ENCODE measurements at regions not wholly inside any gene's neighbourhood (a gene's known extent, or its start where the extent isn't known, plus 50 kb on each side); places are given as distances from the start of the nearest gene placed in this dataset.

- no peaks in the 10 kb centered on the region for H3K36me3 ChIP-seq (ENCODE audit: control insufficient read depth in 2 of 2, insufficient read depth in 1 of 2, low read length in 2 of 2)
- peaks cover 7% of the 10 kb centered on the region for H3K4me1 ChIP-seq (ENCODE audit: control insufficient read depth, insufficient read depth, low read length)
- H3K27ac ChIP-seq (ENCODE audit: extremely low read depth, low read depth, low read length) = peak overlapping the region; percentile 27; the same call in 1 of the 2 replicates
- ChIA-PET POLR2A (no interaction called here), CTCF (interaction anchor here (0.8 kb wide), 1 partner anchor 1977 kb away, joined by 3 read pairs; no protein-coding TSS in a partner anchor)
- H3K4me3 ChIP-seq (ENCODE audit: low read depth, low read length) = no peak overlapping the region
- H3K9me3 ChIP-seq (ENCODE audit: control insufficient read depth, insufficient read depth, low read depth, low read length) = no peaks in the 10 kb centered on the region
- TF ChIP-seq, protein P1, sequence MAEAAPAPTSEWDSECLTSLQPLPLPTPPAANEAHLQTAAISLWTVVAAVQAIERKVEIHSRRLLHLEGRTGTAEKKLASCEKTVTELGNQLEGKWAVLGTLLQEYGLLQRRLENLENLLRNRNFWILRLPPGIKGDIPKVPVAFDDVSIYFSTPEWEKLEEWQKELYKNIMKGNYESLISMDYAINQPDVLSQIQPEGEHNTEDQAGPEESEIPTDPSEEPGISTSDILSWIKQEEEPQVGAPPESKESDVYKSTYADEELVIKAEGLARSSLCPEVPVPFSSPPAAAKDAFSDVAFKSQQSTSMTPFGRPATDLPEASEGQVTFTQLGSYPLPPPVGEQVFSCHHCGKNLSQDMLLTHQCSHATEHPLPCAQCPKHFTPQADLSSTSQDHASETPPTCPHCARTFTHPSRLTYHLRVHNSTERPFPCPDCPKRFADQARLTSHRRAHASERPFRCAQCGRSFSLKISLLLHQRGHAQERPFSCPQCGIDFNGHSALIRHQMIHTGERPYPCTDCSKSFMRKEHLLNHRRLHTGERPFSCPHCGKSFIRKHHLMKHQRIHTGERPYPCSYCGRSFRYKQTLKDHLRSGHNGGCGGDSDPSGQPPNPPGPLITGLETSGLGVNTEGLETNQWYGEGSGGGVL (tag by site-specific recombination; IDR thresholded peaks at IDR 0.05) = peak; percentile 52
- TF ChIP-seq ZNF2 (tag by site-specific recombination; IDR thresholded peaks at IDR 0.05) (no peak), ZNF302 (tag by site-specific recombination; IDR thresholded peaks at IDR 0.05; ENCODE audit: low read depth) (no peak), ZNF433 (tag by site-specific recombination; IDR thresholded peaks at IDR 0.05; ENCODE audit: low read depth) (no peak), ZNF473 (tag by site-specific recombination; IDR thresholded peaks at IDR 0.05) (no peak), ZFP69B (tag by site-specific recombination; IDR thresholded peaks at IDR 0.05) (peak; percentile 86), ZNF24 (tag by site-specific recombination; IDR thresholded peaks at IDR 0.05) (peak; percentile 78), ZNF530 (tag by site-specific recombination; IDR thresholded peaks at IDR 0.05; ENCODE audit: low read depth) (no peak), MZF1 (tag by site-specific recombination; IDR thresholded peaks at IDR 0.05; ENCODE audit: borderline replicate concordance) (0 out of 2 replicates have a peak, but pooled peaks have one; percentile 29), ZNF623 (tag by site-specific recombination; IDR thresholded peaks at IDR 0.05) (no peak), ZNF10 (tag by site-specific recombination; IDR thresholded peaks at IDR 0.05) (peak; percentile 50; the same call in 1 of the 2 replicates), EGR2 (tag by site-specific recombination; IDR thresholded peaks at IDR 0.05; ENCODE audit: low read depth) (no peak), ATF2 (tag by site-specific recombination; IDR thresholded peaks at IDR 0.05; ENCODE audit: low read depth) (no peak), ZNF248 (tag by site-specific recombination; IDR thresholded peaks at IDR 0.05) (no peak), ZNF341 (tag by site-specific recombination; IDR thresholded peaks at IDR 0.05; ENCODE audit: low read depth) (peak; percentile 94), ZNF350 (tag by site-specific recombination; IDR thresholded peaks at IDR 0.05) (no peak), SP2 (tag by site-specific recombination; IDR thresholded peaks at IDR 0.05) (peak; percentile 30; the same call in 1 of the 2 replicates), ZNF791 (tag by site-specific recombination; IDR thresholded peaks at IDR 0.05) (no peak), KLF10 (tag by site-specific recombination; IDR thresholded peaks at IDR 0.05) (peak; percentile 65; the same call in 1 of the 2 replicates), ZNF311 (tag by site-specific recombination; IDR thresholded peaks at IDR 0.05; ENCODE audit: borderline replicate concordance) (no peak), BCL6B (tag by site-specific recombination; IDR thresholded peaks at IDR 0.05) (no peak), PATZ1 (tag by site-specific recombination; IDR thresholded peaks at IDR 0.05) (peak; percentile 56; the same call in 1 of the 2 replicates), ZNF624 (tag by site-specific recombination; IDR thresholded peaks at IDR 0.05) (no peak), ZSCAN5A (tag by site-specific recombination; IDR thresholded peaks at IDR 0.05) (no peak), ZBTB21 (tag by site-specific recombination; IDR thresholded peaks at IDR 0.05) (no peak), BCL11A (tag by site-specific recombination; IDR thresholded peaks at IDR 0.05; ENCODE audit: low read depth) (no peak), ZNF561 (tag by site-specific recombination; IDR thresholded peaks at IDR 0.05; ENCODE audit: borderline replicate concordance) (peak; percentile 49; the same call in 1 of the 2 replicates), HOXA7 (CRISPR knock-in tag; IDR thresholded peaks at IDR 0.05; ENCODE audit: borderline replicate concordance) (no peak), ZNF670 (tag by site-specific recombination; IDR thresholded peaks at IDR 0.05; ENCODE audit: low read depth) (no peak)
- TF ChIP-seq, protein P2, sequence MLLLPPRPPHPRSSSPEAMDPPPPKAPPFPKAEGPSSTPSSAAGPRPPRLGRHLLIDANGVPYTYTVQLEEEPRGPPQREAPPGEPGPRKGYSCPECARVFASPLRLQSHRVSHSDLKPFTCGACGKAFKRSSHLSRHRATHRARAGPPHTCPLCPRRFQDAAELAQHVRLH (tag by site-specific recombination; IDR thresholded peaks at IDR 0.05) = peak; percentile 54; the same call in 1 of the 2 replicates
These were observed 120.2 kb downstream of the TLR5 start for GRCh38 chr1:223022641-223023473.
